HG03342 (cell line): ENCODE measurements at regions not wholly inside any gene's neighbourhood (a gene's known extent, or its start where the extent isn't known, plus 50 kb on each side); places are given as distances from the start of the nearest gene placed in this dataset.

ENCODE experiments used
- ATAC-seq: cut with Tn5 transposase; IDR thresholded peaks from one replicate; pipeline ENCODE4 v1.9.1; 2021; ENCODE audit warnings: mild to moderate bottlenecking, moderate library complexity; ENCODE audit not compliant: unreplicated experiment

DNA sequence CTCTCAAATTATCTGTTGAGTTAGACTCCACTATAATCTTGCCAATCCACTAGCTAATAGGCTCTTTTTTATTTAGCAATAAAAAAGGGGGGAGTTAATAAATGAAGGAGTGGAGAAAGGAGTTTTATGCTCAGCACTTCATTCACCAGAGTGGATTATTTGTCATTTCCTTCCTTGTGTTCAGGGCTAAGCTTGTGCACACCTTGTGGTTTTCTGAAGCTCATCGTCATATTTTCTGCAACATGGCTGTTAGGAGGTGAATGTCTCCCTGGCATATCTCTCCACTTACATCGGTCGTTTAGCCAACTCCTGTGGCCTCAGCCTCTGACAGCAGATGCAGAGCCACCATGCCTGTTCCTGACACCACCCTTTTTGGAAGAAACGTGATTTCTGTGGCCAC, 83.9 kb upstream of the MTNR1B start:
- no peak for ATAC-seq

DNA sequence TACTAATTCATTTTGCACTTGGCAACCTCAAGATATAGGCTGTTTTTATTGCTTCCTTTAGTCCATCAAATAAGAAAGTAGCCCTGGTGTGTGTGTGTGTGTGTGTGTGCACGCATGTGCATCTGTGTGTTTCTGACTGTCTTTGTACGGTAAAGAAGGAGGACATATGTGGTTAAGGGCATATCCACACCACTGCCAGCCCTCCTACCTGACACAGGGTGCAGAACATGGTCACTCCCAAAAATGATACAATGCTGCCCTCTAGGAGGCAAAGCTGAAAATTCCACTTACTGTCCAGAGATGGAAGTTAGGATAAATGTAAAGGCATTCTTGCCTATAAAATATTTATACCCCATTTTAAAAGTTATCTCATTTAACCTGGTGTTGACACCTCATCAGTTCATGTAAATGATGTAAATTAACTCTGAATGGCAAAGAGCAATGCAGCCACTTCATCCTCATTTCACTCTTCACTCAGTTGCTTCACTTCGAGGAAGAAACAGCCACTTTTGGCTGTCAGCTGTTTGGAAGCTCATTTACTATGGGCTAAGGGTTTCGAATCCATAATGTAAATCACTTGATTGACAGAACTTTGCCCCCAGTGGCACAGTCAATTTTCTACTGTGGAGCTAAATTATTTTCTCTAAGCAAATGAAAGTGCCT, 83.1 kb upstream of the MTNR1B start:
- ATAC-seq, result peak; percentile 72

DNA sequence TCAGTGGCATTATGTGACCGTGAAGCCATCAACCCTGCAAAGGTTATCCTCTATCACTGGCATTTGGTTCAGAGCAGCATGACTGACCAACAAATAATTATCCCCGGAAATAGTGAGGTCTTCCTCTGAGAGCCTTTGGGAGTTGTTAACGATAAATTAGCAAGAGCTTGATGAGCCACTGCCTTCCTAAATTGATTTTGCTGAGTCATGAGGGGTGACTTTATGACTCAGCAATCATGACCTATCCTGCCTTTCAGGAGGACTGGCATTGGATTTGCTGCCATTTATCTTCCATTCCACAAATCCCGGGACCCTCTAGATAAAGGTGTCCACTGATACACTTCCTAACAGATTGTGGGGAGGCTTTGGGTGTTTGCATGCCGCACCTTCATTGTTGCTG, 80.8 kb upstream of the MTNR1B start:
- ATAC-seq, result no peak

DNA sequence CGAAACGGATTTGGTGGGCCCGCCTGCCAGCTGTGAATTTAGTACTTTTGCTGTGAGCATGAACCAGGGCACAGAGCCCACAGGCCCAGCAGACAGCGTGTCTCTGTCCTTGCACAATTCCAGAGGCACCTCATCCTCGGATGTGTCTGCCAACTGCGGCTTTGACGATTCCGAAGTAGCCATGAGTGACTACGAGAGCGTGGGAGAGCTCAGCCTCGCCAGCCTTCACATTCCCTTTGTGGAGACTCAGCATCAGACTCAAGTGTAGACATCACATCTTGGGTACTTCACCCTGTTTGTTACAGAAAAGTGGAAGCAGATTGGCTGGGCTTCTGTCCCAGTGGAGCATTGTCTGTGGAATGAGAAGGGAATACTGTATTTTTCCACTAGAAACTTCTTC, 78.6 kb upstream of the MTNR1B start:
- no peak for ATAC-seq

DNA sequence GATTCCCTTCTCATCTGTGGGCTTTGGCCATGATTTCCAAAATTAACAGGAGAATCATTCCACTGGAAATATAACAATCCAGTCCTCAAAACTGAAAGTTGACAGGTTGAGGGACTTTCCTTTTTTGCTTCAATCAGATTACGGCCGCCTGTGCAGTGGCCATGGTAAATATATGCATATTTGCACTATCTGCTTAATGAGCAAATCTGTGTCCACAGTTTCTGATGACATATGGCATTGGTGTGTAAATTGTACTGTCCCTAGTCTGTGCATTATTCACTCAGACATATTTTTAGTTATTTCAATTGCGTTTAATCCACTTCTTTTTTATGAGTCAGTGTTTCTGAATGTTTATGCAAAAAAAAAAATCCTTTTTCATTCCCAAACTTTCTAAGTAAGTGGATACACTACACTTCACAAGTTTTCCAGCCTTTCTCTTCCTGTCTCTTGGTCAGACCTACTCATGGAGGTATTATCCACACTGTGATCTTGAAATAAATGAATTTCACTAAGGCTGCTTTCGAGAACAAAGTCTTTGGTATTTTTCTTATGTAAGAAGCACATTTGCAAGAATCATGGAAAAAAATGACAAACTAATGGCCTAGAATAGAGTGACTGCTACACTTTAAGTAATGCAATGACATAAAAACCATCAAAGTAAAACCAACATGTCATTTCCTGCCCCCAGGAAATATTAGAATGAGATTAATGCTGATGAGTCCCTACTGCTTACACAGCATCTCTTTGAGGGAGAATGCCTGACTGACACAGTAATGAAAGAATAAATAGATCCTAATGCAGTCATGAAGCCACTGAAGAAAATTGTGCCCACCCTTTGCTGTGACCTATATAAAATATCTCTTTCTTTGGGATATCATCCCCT, 76.4 kb upstream of the MTNR1B start:
- no peak for ATAC-seq

DNA sequence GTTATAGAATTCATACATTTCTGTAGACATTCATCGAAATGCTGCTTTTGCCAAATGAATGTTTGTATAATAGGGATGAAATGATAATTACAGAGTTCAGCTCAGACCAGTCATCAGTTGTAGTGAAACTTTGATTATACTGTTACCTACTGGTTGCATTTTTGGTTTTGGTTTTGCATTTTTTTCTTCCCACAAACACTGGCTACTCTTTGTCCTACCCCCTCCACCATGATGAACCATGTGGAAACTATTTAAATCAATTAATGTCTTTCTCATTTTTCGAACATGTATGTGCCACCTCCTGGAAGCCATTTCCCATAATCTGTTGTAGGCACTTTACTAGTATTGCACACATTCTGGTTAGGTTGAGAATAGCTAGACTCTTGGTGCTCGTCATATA, 75.3 kb upstream of the MTNR1B start:
- ATAC-seq, result no peak

DNA sequence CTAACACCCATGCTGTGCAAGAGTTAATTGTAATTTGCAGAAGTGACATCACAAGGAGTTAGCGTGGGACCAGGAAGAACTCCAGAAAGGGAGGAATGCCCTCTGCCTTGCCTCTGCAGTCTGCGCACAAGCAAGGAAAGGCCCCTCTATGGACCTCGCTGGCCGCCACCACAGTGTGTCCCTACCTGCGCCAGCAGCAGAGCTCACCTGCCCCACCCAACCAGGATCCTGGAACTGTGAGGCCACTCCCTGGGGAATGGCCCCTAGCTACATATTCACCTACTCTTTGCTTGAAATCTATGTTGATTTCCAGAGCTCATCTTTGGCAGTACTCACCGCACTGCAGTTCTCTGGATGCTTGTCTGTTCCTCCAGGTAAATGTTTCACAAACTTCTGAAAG, 72.0 kb upstream of the MTNR1B start:
- no peak for ATAC-seq

DNA sequence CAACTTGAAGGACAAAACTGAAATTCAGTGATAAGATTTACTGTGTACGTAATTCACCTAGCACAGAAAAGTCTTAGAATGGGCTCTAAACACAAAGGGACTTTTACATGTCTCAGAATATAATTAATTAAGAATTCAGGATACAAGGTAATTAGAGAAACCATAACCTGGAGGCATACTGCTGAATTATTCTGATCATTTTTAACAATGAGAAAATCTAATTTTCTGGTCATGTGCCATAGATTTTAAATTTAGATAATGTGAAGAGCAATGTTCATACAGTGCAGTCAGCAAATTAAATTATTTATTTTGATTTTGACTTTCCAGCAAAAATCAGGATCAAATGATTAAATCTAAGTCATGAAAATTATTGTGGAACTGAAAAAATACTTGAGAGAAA, 67.0 kb upstream of the MTNR1B start:
- ATAC-seq, result no peak

DNA sequence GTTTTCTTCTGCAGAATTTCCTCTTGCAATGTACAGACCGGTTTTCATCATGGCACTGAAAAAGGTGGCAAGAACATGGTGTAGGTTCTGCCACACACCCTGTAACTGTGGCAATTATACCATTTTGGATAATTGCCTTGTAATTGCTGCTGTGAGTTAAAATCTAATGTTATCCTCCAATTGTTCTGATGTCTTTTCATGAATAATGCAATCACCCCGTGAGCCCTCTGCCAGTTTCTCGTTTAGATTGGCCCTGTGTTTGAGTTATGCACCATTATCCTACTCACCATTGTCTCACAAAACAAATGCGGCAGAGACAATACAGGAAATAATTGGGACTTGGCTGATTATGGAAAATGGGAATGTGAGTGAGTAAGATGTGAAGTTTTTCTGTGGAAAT, 61.8 kb upstream of the MTNR1B start:
- no peak for ATAC-seq

DNA sequence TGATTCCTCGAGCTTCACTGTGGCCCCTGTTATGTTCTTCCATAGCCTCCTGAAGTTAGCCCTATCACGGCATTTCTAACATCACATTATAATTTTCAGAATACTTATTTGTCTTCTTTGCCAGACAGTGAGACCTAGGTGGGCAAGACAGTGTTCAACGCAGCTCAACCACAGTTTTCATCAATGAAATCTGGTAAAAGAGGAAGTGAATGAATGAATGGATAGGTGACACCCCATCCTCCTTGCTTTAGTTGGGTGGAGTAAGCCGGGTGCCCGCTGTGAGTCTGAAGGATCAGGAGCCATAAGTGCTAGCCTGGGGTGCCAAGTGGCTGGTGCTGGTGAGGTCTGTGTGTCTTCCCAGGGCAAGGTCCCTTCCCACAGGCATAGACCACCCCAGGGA, 60.2 kb upstream of the MTNR1B start:
- ATAC-seq, result no peak

DNA sequence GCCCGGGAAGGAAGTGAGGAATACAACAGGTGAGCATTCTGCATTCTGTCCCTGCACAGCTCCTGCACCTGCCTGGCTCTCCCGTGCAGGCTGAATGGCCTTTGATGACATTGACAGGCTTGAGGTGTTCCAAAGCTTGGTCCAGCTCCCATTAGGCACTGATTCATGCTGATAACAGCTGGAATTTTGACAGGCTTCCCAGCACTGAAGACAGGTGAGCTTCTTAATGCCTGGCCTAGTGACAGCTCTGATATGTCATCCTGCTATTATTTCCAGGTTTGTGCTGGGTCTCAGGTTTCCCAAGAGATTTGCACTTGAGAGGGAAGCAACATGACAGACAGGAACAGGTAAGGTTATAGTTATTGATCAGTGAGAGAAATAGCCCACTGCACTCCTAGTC, 58.0 kb upstream of the MTNR1B start:
- no peak for ATAC-seq

DNA sequence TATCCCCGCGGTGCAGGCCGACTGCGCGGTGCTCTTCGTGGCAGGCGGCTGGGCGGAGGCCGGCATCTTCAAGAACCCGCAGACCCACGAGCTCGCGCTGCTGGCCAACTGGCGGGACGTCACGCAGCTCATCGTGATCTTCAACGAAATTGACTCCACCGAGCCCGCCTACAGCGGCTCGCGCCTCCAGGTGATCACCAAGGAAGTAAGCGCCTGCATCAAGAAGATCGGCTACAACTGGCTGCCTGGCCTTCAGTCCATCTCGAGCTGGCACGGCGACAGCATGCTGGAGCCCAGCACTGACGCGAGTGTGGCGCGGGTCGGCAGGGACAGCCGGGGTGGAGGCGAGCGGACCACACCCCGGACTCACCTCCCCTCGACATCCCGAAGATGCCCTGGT, 53.9 kb upstream of the MTNR1B start:
- ATAC-seq, result no peak

DNA sequence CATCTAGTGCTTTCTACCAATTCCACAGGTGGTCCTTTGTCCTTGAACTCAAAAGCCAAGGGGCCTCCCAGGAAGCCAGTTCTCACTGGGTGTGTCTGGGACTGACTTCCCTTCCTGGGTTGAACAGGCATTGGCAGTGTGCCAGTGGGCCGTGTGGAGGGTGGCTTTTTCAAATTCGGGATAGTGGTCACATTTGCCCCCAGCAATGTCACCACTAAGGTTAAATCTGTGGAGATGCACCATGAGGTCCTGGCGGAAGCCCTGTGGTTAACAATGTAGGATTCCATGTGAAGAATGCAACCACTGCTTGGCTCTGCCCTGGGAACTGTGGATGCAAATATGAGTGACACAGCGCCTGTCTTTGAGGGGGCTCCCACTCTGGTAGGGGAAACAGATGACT, 53.2 kb upstream of the MTNR1B start:
- ATAC-seq, result no peak

DNA sequence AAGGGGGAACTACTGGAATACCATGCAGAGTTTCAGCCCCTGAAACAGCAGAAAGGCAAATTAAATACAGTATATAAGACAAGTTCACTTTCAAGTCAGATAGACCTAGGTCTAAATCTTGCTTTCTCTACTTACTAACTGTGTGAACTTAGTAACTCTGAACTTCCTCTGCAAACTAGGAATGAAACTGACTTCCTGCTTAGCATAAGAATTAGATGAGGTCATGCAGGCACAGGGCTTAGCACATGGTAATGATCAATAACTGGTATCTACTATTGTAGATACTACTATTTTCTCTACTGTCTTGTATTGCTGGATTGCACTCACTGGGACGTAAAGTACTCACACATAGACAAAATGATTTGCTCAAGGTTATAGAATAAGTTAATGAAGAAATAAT, 51.5 kb upstream of the MTNR1B start:
- ATAC-seq, result no peak

DNA sequence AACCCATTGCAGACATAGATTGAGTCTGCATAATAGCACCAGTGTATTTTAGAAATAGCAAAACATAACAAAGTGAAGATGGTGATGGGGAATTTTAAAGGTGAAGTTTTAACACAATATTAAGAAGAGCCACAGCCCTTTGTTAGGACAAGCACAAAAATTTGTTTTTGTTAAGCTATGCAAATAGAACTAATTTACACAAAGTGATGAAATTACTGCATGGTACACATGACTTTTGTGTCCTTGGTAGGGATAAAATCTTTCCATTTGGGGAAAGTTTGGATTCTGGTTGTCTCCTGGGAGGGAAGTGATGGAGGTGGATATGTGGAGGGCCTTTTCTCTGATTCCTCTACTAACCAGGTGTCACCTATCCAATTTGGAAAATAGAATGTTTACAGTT, 50.4 kb upstream of the MTNR1B start:
- no peak for ATAC-seq
